HFF-Myc (cell line): ENCODE measurements at regions not wholly inside any gene's neighbourhood (a gene's known extent, or its start where the extent isn't known, plus 50 kb on each side); places are given as distances from the start of the nearest gene placed in this dataset.
"Not testable (repeated sequence)": the region's sequence is repeated elsewhere in the genome, so short reads cannot be mapped to it uniquely, and the experiment has no call there.

ENCODE experiments used
- DNase-seq: peaks from one replicate; pipeline ENCODE4 v3.0.0-alpha.2; 2011; ENCODE audit warnings: low read depth; ENCODE audit errors: extremely low read depth
- H3K4me3 ChIP-seq: replicated peaks from 2 replicates; pipeline ENCODE4 v1.5.1; 2011; ENCODE audit warnings: low read depth, mild to moderate bottlenecking, control low read depth, low read length
- TF ChIP-seq, protein P1 (sequence below): IDR thresholded peaks from 2 replicates; pipeline ENCODE4 v1.5.1; 2012; ENCODE audit warnings: mild to moderate bottlenecking, low read depth, low read length, control low read depth; ENCODE audit errors: missing control alignments

- TF ChIP-seq, protein P1, sequence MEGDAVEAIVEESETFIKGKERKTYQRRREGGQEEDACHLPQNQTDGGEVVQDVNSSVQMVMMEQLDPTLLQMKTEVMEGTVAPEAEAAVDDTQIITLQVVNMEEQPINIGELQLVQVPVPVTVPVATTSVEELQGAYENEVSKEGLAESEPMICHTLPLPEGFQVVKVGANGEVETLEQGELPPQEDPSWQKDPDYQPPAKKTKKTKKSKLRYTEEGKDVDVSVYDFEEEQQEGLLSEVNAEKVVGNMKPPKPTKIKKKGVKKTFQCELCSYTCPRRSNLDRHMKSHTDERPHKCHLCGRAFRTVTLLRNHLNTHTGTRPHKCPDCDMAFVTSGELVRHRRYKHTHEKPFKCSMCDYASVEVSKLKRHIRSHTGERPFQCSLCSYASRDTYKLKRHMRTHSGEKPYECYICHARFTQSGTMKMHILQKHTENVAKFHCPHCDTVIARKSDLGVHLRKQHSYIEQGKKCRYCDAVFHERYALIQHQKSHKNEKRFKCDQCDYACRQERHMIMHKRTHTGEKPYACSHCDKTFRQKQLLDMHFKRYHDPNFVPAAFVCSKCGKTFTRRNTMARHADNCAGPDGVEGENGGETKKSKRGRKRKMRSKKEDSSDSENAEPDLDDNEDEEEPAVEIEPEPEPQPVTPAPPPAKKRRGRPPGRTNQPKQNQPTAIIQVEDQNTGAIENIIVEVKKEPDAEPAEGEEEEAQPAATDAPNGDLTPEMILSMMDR: no peak
- H3K4me3 ChIP-seq: no peak overlapping the region
- no peak for DNase-seq
Observed at GRCh38 chr2:12923907-12924610, 207.3 kb downstream of the TRIB2 start.

DNA sequence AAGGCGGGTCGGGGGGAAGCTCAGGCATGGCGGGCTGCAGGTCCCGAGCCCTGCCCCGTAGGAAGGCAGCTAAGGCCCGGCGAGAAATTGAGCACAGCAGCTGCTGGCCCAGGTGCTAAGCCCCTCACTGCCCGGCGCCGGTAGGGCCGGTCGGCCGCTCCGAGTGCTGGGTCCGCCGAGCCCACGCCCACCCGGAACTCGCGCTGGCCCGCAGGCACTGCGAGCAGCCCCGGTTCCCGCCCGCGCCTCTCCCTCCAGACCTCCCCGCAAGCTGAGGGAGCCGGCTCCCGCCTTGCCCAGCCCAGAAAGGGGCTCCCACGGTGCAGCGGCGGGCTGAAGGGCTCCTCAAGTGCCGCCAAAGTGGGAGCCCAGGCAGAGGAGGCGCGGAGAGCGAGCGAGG lies 209.9 kb downstream of the TRIB2 start:
- DNase-seq: not testable (repeated sequence)

GRCh38 chr2:12928197-12928774 lies 211.6 kb downstream of the TRIB2 start:
- H3K4me3 ChIP-seq: peak overlapping the region; percentile 19
- DNase-seq: peak; percentile 66
- TF ChIP-seq, protein P1: no peak

More for the DNA sequence above, 209.9 kb downstream of the TRIB2 start:
- not testable (repeated sequence) for H3K4me3 ChIP-seq

- H3K4me3 ChIP-seq: peak overlapping the region; percentile 19
- DNase-seq: no peak
- TF ChIP-seq, protein P1: no peak
Observed at GRCh38 chr2:12928775-12929401, 212.2 kb downstream of the TRIB2 start.

DNA sequence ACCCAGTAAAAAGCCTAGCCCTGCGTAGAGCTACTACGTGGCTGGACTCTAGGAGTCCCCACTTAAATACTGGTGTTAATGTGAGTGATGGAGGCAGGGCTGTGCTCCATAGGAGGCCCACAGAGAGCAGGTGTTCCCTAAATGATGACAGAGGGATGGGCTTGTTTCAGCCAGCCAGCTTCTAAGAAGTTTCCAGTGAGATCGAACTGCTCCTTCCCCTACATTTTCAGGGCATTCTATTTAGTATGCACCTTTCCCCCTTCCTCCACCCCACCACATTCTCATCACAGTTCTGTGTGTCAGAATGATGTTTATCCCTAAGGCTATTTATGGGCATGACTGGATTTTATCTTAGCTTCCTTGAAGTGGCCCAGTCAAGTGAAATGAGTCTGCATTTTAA lies 213.0 kb downstream of the TRIB2 start:
- DNase-seq: no peak
- TF ChIP-seq, protein P1: no peak
- no peak overlapping the region for H3K4me3 ChIP-seq

- TF ChIP-seq, protein P1: no peak
- DNase-seq: no peak
- H3K4me3 ChIP-seq: no peak overlapping the region
Observed at GRCh38 chr2:12930391-12930790, 213.7 kb downstream of the TRIB2 start.

DNA sequence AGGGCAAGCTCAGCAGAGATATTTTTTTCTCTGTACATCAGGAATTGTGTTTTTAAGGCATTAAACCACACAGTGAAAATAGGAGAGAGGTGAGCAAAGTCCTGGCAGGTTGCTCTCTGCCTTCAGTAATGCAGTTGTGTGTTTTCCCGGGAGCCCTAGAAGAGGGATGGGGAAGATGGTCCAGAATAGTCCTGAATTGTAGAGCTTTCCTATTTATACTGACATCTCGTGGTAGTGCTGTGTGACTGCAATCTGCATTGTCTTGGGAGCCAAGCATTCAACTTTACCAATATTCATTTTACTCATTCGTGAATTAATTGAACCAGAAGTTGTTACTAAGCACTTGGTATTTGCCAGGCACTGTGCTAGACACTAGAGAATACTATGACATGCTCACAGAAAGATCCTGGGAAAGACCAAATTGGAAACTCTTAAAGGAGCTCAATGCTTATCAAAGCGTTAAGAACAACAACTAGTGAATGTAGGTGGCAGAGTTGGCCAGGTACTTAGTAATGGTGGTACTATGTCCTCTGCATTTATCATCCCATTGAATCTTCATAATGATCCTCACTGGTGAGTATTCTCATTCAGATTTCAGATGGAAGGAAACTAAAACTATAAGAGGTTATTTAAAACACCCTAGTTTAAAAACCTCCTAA lies 214.6 kb downstream of the TRIB2 start:
- H3K4me3 ChIP-seq: no peak overlapping the region
- TF ChIP-seq, protein P1: peak; percentile 86
- no peak for DNase-seq
